Prostate gland (tissue), 2 donors: ENCODE measurements at regions not wholly inside any gene's neighbourhood (a gene's known extent, or its start where the extent isn't known, plus 50 kb on each side); places are given as distances from the start of the nearest gene placed in this dataset.

Experiments
- POLR2A ChIP-seq: fragments of 450-650 bp; IDR thresholded peaks from one replicate; pipeline ENCODE4 v1.6.1; 2016; ENCODE audit warnings: antibody characterized with exemption, mild to moderate bottlenecking
- TF ChIP-seq, protein P1 (sequence below), 4 experiments: fragments of 200-600 bp in 2 of 4; fragments of 450-650 bp in 2 of 4; sonication (generic) in 2 of 4; IDR thresholded peaks; 1 replicate in 3 of 4; 2 replicates in 1 of 4; pipeline ENCODE4 v1.5.1; 2016 to 2019; ENCODE audit warnings: antibody characterized with exemption in 4 of 4, mild to moderate bottlenecking in 2 of 4, moderate library complexity in 2 of 4

DNA sequence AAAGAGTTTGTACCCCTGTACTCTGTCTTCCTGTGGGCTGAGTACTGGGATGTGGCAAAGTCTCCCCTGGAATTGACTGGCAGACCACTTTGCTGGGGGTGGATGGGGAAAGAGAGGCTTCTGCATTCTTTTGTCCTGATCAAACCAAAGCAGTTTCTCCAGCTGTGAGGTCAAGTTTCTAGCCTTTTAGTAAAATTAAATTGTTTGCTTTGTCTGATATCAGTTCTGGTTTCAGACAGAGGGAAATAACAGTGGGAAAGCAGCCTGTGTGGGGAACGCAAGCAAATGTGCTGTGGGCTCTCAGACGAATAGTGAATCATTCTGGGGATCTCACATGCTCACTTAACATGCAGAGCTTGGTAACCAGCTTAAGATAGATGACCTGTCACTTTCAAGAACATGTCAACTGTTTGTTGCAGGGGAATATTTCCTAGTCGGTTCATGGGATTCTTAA lies 151.6 kb downstream of the FAT3 start:
- TF ChIP-seq, protein P1, sequence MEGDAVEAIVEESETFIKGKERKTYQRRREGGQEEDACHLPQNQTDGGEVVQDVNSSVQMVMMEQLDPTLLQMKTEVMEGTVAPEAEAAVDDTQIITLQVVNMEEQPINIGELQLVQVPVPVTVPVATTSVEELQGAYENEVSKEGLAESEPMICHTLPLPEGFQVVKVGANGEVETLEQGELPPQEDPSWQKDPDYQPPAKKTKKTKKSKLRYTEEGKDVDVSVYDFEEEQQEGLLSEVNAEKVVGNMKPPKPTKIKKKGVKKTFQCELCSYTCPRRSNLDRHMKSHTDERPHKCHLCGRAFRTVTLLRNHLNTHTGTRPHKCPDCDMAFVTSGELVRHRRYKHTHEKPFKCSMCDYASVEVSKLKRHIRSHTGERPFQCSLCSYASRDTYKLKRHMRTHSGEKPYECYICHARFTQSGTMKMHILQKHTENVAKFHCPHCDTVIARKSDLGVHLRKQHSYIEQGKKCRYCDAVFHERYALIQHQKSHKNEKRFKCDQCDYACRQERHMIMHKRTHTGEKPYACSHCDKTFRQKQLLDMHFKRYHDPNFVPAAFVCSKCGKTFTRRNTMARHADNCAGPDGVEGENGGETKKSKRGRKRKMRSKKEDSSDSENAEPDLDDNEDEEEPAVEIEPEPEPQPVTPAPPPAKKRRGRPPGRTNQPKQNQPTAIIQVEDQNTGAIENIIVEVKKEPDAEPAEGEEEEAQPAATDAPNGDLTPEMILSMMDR (IDR thresholded peaks at IDR 0.05) = no peak
- no peak for TF ChIP-seq POLR2A
